ENCODE measurements at regions not wholly inside any gene's neighbourhood (a gene's known extent, or its start where the extent isn't known, plus 50 kb on each side); places are given as distances from the start of the nearest gene placed in this dataset.

DNA sequence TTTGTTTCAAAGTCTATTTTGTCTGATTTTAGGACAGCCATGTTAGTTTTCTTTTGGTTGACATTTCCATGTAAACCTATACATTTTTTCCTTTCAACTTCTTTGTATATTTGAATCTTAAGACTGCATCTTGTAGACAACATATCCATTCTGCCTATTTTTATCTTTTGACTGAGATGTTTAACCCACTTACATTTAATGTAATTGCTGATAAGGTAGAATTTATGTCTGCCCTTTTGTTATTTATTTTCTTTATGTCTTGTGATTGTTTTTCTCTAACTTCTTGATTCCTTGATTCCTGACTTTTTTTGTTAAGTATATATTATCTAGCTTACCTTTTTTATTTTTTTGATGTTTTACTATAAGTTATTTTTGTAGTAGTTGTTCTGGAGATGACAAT, 542.5 kb downstream of the SUCLG1 start:
- H3K27ac ChIP-seq, result no peak overlapping the region
- TF ChIP-seq, protein P1, sequence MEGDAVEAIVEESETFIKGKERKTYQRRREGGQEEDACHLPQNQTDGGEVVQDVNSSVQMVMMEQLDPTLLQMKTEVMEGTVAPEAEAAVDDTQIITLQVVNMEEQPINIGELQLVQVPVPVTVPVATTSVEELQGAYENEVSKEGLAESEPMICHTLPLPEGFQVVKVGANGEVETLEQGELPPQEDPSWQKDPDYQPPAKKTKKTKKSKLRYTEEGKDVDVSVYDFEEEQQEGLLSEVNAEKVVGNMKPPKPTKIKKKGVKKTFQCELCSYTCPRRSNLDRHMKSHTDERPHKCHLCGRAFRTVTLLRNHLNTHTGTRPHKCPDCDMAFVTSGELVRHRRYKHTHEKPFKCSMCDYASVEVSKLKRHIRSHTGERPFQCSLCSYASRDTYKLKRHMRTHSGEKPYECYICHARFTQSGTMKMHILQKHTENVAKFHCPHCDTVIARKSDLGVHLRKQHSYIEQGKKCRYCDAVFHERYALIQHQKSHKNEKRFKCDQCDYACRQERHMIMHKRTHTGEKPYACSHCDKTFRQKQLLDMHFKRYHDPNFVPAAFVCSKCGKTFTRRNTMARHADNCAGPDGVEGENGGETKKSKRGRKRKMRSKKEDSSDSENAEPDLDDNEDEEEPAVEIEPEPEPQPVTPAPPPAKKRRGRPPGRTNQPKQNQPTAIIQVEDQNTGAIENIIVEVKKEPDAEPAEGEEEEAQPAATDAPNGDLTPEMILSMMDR (IDR thresholded peaks at IDR 0.05), result no peak
- TF ChIP-seq ZFX (IDR thresholded peaks at IDR 0.05; ENCODE audit: borderline replicate concordance), result no peak

DNA sequence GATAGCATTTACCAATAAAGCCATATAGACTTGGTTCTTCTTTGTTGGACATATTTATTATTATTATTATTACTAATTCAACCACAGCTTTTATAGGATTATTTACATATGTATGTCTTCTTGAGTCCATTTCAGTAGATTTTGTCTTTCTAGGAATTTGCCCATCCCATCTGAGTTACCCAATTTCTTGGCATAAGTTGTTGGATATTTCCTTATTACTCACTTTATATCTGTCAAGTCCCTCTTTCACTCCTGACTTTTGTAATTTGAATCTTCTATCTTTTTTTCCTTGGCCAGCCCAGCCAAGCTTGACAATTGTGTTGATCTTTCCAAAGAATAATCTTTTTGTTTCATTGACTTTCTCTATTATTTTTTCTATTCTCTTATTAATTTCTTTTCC, 543.7 kb downstream of the SUCLG1 start:
- TF ChIP-seq, protein P1 (IDR thresholded peaks at IDR 0.05), result no peak
- no peak for TF ChIP-seq ZFX (IDR thresholded peaks at IDR 0.05; ENCODE audit: borderline replicate concordance)
- H3K27ac ChIP-seq, result no peak overlapping the region

DNA sequence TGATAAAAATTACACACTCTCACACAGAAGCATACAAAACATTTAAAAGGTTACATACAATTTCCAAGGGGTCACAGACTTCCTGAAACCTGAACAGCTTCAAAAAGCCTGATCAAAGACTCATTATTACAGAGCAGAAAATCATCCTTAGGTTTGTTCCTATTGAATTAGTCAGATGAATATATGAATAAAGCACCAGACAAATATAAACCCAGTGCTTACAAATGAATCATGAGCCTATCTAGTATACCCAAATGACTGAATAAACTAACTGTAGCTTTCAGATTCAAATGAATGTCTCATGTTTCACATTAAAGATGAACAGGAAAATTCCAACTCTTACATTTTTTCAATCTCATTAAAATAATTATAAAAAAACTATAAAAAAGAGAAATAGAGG, 550.3 kb downstream of the SUCLG1 start:
- H3K27ac ChIP-seq, result no peak overlapping the region
- TF ChIP-seq ZFX (IDR thresholded peaks at IDR 0.05; ENCODE audit: borderline replicate concordance), result no peak
- TF ChIP-seq, protein P1 (IDR thresholded peaks at IDR 0.05), result no peak

DNA sequence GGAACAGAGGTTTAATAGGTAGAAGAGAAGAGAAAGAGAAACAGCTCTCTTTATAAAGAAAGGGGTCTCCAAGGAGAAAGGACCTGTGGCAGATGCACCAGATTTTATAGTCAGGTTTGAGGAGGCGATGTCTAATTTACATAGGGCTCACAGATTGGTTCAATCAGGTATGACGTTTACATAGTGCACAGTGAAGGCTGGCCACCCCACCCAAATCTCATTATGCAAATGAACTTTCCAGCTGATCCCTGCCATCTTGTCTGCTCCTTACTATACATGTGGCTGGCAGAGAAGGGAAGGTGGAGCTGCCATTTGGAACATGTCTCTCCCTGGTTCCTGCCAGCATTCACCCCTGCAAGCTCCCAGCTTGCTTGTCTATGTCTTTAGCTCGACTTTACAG, 557.8 kb downstream of the SUCLG1 start:
- TF ChIP-seq ZFX (IDR thresholded peaks at IDR 0.05; ENCODE audit: borderline replicate concordance), result no peak
- TF ChIP-seq, protein P1 (IDR thresholded peaks at IDR 0.05), result no peak
- no peak overlapping the region for H3K27ac ChIP-seq

DNA sequence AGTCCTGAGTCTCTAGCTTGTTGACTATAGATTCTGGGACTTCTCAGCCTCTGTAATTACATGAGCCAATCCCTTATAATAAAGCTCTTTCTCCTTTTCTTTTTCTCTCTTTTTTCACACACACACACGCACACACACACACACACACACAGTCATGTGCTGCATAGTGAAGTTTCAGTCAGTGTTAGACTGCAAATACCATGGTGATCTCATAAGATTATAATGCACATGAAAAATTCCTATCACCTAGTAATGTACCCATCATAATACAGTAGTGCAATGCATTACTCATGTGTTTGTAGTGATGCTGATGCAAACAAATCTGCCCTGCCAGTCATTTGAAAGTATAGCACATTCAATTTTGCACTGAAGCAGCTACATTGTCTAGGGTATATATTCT, 558.2 kb downstream of the SUCLG1 start:
- TF ChIP-seq ZFX (IDR thresholded peaks at IDR 0.05; ENCODE audit: borderline replicate concordance), result no peak
- TF ChIP-seq, protein P1 (IDR thresholded peaks at IDR 0.05), result no peak
- no peak overlapping the region for H3K27ac ChIP-seq

DNA sequence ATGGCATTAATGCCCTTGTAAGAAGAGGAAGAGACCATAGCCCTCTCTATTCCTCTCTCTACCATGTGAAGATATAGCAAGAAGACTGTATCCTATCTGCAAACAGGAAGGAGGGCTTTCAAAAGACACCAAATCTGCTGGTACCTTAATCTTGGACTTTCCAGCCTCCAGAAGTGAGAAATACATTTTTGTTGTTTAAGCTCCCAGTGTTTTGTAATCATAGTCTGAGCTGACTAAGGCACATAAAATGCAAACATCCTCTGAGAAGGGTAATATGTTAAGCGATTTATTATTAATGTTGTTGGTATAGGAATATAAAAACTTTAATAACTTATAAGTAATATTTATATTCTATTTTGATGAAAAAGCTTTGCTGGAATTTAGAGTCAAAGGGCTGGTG, 559.8 kb downstream of the SUCLG1 start:
- H3K27ac ChIP-seq, result no peak overlapping the region
- TF ChIP-seq ZFX (IDR thresholded peaks at IDR 0.05; ENCODE audit: borderline replicate concordance), result no peak
- TF ChIP-seq, protein P1 (IDR thresholded peaks at IDR 0.05), result no peak

DNA sequence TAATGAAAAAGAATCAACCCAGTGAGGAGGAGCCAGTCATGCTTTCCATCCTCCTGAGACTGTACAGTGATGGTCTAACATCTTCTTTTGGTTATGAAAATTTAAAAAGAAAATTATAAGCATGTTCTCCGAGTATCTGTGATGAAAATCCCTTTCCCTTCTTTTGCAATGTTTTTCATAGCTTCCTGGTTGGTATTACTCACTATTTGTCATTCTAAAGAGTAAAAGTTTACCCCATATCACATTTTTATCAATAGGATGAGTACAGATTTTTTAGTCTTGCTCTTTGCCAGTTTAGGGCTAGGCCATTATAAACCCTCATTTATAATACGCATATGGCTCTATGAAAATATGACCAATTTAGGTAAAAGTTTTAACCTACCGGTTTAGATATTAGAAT, 564.1 kb downstream of the SUCLG1 start:
- TF ChIP-seq, protein P1 (IDR thresholded peaks at IDR 0.05), result no peak
- no peak for TF ChIP-seq ZFX (IDR thresholded peaks at IDR 0.05; ENCODE audit: borderline replicate concordance)
- no peak overlapping the region for H3K27ac ChIP-seq

Measured in 22Rv1 (cell line).